Kidney capillary endothelial cell (primary cell): ENCODE measurements at regions not wholly inside any gene's neighbourhood (a gene's known extent, or its start where the extent isn't known, plus 50 kb on each side); places are given as distances from the start of the nearest gene placed in this dataset.
"Not testable (repeated sequence)": the region's sequence is repeated elsewhere in the genome, so short reads cannot be mapped to it uniquely, and the experiment has no call there.

Source experiments
- DNase-seq: peaks from one replicate; pipeline ENCODE4 v3.0.0-alpha.2; 2018; ENCODE audit warnings: low spot score

DNA sequence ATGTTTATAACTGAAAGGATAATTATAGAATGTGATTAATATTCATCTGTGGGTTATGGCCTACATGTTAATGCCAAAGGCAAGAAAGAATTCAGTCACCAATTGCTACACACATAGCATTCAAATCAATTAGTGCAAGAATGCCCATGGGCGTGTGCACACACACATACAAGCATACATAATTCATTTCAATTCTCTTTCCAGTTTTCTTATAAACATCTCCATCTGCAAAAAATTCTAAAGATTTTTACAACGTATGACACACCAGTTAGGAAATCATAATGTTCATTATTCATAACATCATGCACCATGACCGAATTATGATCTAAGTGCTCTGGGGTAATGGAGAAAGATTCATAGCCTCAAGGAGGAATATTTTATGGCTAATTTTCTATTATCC is 111.0 kb upstream of the ADTRP start:
- DNase-seq: no peak

- no peak for DNase-seq
These were observed 110.1 kb upstream of the ADTRP start for GRCh38 chr6:11888727-11889126.

DNA sequence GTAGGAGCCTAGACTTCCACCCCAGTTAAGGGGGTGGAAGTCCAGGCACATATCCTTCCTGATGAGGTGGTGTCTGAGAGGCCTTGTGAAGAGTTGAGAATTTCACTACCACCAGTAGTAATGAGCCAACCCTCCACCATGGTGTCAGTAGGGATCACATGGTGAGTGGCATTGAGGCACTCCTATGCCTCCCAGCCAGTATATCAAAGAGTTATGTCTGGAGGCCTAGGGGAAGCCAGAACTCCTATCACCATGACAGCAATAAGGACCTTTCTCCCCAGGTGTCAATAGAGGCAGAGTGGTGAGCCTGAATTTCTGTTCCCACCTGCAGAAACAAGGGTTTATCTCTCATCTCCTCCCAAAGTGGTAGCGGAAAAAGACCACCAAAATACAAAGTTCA is 106.6 kb upstream of the ADTRP start:
- DNase-seq: no peak

- DNase-seq: not testable (repeated sequence)
These were observed 104.9 kb upstream of the ADTRP start for GRCh38 chr6:11883471-11883870.

DNA sequence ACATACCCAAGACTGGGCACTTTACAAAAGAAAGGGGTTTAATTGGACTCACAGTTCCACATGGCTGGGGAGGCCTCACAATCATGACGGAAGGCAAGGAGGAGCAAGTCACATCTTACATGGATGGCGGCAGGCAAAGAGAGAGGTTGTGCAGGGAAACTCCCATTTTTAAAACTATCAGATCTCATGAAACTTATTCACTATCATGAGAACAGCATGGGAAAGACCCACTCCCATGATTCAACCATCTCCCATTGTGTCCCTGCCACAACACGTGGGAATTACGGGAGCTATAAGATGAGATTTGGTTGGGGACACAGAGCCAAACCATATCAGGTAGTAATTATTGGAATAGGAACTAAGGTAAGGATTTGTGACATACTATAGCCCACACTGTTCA is 101.6 kb upstream of the ADTRP start:
- not testable (repeated sequence) for DNase-seq

GRCh38 chr6:11878735-11879134 is 100.1 kb upstream of the ADTRP start:
- DNase-seq: no peak

DNA sequence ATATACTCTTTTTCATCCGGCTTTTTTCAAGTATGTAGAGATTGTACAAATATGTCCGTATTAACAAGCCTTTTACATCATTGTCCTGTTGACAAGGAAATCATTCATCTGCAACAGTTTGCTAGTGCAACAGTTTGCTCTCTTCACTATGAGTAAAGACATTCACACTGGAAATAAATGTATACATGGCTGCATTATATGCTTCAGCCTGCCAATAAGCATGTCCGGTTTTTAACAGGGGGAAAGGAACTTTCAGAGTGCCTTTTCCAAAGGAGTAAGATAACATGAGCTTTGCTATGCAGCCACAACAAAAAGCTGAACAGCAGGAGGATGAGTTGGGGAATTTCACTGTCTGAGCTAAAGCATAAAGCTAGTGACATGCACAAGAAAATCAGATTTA is 99.4 kb upstream of the ADTRP start:
- no peak for DNase-seq

DNA sequence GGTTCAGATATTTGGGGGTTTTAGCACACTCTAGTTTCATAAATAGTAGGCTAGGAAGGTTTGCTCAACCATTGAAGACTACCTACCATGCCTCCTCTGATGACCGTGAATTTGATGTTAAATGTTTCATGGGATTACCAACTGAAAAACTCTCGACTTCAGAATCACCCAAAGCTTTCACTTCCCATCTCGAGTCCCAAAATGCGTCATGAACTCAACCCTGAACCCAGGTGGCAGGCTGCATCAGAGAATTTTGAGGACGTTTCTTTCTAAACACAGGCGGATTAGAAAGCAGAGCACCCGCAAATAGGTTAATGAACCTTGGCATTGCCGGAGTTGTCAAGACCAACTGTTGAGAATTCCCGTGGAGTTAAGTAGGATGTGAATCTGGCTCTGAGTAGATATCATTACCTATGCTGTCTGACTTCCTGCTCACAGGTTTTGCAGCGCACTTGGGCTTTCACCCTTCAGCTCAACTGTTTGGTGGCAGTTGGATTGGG is 98.4 kb upstream of the ADTRP start:
- no peak for DNase-seq

DNA sequence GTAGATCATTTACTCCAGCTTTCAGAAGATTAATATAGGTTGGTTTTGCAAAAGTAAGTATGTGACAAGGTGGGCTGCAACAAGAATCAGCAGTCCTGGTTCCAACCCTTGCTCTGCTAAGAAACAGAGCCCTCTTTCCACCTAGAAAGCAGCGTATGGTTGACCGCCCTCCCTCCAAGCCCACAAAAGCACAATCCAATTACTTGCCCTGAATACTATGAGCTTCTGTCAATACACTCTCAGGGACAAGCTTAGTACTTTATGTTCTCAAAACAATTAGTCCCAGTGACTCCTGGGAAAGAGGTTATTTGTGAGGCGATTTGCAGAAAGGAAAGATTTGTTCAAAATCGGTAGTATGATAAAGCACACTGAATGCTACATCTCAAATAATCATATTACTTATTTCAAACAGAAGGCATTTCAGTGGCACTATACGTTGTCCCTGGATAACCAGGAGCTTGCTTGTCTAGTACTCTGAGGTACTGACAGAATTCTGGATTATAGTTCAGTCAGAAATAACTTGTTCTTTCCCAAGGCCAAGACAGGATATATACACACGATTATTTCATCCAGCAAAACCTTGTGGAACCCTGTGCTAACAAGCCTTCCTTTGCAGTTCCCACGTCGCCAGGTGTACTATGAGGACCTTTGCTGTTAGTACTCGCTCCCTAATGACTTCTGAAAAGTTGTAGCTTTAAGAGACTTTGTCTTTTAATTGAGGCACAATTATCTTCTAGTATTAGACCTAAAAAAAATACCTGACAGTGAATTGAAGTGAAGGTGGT is 96.9 kb upstream of the ADTRP start:
- DNase-seq: no peak

DNA sequence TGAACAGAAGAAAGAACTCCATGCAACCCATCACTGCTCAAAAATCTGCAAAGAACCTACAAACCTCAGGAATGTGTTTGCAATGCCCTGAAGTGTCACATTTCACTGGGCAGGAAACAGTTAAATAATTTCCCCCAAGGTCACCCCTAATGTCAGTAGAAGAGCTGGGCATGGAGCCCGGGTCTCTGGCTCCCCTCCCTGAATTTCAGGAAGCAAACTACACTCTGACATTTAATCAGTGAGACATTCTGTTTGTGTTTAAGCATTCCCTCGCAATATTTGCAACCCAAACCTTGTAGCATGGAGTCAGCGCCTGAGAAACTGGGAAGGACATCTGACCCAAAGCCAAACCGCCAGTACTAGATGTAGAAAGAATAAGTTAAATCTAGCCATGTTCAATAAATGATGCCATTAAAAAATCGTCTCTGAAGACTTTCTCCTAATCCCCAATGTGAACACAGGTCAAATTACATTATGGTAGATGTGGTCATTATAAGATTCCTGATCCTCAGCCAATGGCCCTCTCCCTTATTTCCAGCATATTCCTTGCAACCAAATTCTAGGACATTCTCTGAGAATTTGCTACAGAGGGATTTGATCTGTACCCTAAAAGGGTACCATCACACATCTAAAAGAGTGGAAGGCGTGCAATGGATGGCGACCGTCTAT is 91.2 kb upstream of the ADTRP start:
- DNase-seq: no peak

GRCh38 chr6:11868392-11868791 is 89.8 kb upstream of the ADTRP start:
- DNase-seq: no peak

DNA sequence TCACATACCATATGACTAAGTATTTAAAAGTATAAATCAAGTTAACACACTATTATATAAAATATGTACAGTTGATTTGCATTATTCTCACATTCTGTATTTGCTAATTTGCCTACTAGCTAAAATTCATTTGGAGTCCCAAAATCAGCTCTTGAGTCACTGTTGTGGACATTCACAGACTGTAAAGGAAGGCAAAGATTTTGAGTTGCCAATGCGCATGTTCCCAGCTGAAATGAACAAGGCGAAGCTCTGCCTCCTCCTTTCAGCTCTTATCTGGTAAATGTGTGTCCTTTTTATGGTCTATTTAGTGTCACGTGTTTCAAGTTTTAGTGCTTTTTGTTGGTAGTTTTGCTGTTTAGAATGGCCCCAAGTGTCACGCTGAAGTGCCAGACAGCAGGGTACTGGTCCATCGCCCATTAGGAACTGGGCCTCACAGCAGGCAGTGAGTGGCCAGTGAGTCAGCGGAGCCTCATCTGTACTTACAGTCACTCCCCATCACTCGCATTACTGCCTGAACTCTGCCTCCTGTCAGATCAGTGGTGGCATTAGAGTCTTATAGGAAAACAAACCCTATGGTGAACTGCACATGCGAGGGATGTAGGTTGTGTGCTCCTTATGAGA is 87.2 kb upstream of the ADTRP start:
- no peak for DNase-seq

- DNase-seq: no peak
These were observed 79.8 kb upstream of the ADTRP start for GRCh38 chr6:11858439-11858838.

- no peak for DNase-seq
These were observed 77.1 kb upstream of the ADTRP start for GRCh38 chr6:11855743-11856142.

DNA sequence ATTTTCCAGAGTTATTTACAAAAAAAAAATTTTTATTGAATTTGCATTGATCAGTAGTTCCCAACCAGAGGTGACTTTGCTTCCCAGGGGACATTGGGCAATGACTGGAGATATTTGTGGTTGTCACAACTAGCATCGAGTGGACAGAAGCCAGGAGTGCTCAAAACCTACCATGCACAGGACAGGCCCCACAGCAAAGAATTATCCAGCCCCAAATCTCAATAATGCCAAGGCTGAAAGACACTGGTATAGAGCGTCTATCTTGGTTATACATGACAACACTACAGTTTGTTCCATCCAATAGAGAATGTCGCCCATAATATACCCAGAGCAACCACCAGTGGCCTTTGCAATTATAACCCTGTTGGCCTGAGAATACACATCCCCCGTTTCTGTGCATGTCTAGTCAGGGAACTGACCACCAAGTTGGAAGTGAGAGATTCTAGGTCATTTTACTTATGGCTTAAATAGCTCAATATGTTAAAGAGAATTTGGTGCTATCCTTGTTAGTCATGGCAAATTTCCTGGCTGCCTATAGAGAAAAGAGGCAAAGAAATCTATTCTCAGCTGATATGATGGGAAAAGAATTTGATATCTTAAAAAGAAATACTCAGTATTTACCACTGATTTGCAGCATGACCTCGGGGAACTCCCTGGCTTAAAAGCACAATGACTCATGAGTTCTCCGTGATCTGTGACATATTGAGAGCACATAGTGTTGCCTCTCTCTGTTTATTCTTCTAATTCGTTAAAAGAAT is 76.0 kb upstream of the ADTRP start:
- no peak for DNase-seq

- DNase-seq: no peak
These were observed 75.2 kb upstream of the ADTRP start for GRCh38 chr6:11853678-11854407.

- no peak for DNase-seq
These were observed 73.6 kb upstream of the ADTRP start for GRCh38 chr6:11852061-11852651.

DNA sequence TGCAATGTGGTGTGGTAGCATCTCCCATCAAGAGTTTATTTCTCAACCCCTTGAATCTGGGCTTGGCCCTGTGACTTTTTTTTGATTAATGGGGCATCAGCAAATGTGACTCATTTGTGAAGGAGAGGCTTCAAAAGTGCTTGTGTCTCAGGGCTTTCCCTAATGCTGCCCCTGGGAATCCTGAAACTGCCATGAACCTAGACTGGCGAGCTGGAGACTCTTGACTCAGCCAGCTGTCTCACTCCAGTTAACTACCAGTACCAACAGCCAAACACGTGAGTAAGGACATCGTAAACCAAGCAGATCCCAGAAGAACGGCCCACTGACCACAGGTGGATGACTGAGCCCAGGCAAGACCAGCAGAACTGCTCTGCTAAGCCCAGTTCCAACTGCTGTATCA is 72.8 kb upstream of the ADTRP start:
- no peak for DNase-seq

- no peak for DNase-seq
These were observed 70.5 kb upstream of the ADTRP start for GRCh38 chr6:11848852-11849731.

- DNase-seq: no peak
These were observed 69.7 kb upstream of the ADTRP start for GRCh38 chr6:11848346-11848651.
